ENCODE measurements at regions not wholly inside any gene's neighbourhood (a gene's known extent, or its start where the extent isn't known, plus 50 kb on each side); places are given as distances from the start of the nearest gene placed in this dataset.

GRCh38 chr10:62992145-62992721 lies 140.9 kb upstream of the NRBF2 start:
- no peak for DNase-seq (ENCODE audit: extremely low read depth, low read depth)
- H3K4me3 ChIP-seq (replicated peaks; ENCODE audit: low read depth, low read length): no peak overlapping the region
- TF ChIP-seq, protein P1, sequence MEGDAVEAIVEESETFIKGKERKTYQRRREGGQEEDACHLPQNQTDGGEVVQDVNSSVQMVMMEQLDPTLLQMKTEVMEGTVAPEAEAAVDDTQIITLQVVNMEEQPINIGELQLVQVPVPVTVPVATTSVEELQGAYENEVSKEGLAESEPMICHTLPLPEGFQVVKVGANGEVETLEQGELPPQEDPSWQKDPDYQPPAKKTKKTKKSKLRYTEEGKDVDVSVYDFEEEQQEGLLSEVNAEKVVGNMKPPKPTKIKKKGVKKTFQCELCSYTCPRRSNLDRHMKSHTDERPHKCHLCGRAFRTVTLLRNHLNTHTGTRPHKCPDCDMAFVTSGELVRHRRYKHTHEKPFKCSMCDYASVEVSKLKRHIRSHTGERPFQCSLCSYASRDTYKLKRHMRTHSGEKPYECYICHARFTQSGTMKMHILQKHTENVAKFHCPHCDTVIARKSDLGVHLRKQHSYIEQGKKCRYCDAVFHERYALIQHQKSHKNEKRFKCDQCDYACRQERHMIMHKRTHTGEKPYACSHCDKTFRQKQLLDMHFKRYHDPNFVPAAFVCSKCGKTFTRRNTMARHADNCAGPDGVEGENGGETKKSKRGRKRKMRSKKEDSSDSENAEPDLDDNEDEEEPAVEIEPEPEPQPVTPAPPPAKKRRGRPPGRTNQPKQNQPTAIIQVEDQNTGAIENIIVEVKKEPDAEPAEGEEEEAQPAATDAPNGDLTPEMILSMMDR (IDR thresholded peaks at IDR 0.05; ENCODE audit: low read depth, low read length, missing control alignments): no peak

GRCh38 chr10:62990126-62990525 lies 143.0 kb upstream of the NRBF2 start:
- DNase-seq (ENCODE audit: extremely low read depth, low read depth): no peak
- TF ChIP-seq, protein P1 (IDR thresholded peaks at IDR 0.05; ENCODE audit: low read depth, low read length, missing control alignments): no peak
- no peak overlapping the region for H3K4me3 ChIP-seq (replicated peaks; ENCODE audit: low read depth, low read length)

GRCh38 chr10:62985807-62986600 lies 147.1 kb upstream of the NRBF2 start:
- TF ChIP-seq, protein P1 (IDR thresholded peaks at IDR 0.05; ENCODE audit: low read depth, low read length, missing control alignments): no peak
- no peak for DNase-seq (ENCODE audit: extremely low read depth, low read depth)
- no peak overlapping the region for H3K4me3 ChIP-seq (replicated peaks; ENCODE audit: low read depth, low read length)

- no peak for DNase-seq (ENCODE audit: extremely low read depth, low read depth)
- TF ChIP-seq, protein P1 (IDR thresholded peaks at IDR 0.05; ENCODE audit: low read depth, low read length, missing control alignments): no peak
Measured at GRCh38 chr10:62981096-62981495, 152.0 kb upstream of the NRBF2 start.

DNA sequence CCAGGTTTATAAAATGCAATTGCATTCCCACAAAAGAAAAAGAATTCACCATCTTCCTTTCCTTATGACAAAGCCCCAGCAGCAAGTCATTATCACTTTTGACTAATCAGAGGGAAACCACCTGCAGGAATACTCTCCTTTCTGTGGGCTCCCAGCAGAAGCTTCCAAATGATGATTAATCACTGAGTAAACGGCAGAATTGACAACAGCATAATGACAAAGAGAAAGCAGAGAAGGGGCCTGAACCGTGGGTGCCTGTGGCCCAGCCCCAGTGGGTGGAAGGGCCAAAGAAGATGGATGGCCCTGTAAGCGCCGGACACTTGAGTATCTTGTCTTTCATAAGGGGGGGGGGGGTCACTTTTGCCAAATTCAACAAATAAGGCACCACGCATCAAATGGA lies 152.4 kb upstream of the NRBF2 start:
- H3K4me3 ChIP-seq (replicated peaks; ENCODE audit: low read depth, low read length): no peak overlapping the region
- DNase-seq (ENCODE audit: extremely low read depth, low read depth): no peak
- TF ChIP-seq, protein P1 (IDR thresholded peaks at IDR 0.05; ENCODE audit: low read depth, low read length, missing control alignments): no peak

More at GRCh38 chr10:62981096-62981495, 152.0 kb upstream of the NRBF2 start:
- H3K4me3 ChIP-seq (replicated peaks; ENCODE audit: low read depth, low read length): no peak overlapping the region

DNA sequence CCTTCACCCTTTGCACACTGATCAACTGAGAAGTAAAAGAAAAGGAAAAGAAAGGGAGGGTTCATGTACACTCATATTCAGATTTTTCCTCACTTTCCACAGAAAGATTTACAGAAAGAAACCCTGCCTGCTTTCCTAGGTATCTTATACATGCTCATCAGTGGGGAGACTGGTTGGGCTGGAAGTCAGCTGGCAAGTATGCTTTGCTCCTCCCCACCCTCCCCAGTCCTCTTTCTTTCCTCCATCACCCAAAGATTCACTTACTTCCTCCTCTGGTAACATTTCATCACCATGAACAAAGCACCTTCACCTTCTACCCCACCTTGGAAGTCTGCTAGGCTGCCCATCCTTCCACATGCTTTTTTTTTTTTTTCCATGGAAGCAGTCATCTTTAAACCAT lies 153.2 kb upstream of the NRBF2 start:
- DNase-seq (ENCODE audit: extremely low read depth, low read depth): no peak
- no peak overlapping the region for H3K4me3 ChIP-seq (replicated peaks; ENCODE audit: low read depth, low read length)
- TF ChIP-seq, protein P1 (IDR thresholded peaks at IDR 0.05; ENCODE audit: low read depth, low read length, missing control alignments): no peak
